PC-3 (cell line): ENCODE measurements at regions not wholly inside any gene's neighbourhood (a gene's known extent, or its start where the extent isn't known, plus 50 kb on each side); places are given as distances from the start of the nearest gene placed in this dataset.

Experiments used
- ATAC-seq: fragments of 200-7000 bp; cut with Tn5 transposase; 2 replicates; pipeline ENCODE4 v1.9.1; 2020; ENCODE audit warnings: mild to moderate bottlenecking, moderate library complexity
- BruUV-seq: library from RNA; stranded (reverse); fragments of 400-500 nt; replicated peaks from 2 replicates; lab custom pipeline; 2021; lab: Mats Ljungman, UMichigan
- CTCF ChIA-PET: fragments of 300-600 bp; sonication (Branson Sonifier 250); formaldehyde crosslinking; loops from one replicate; lab custom pipeline; 2022; ENCODE audit warnings: antibody characterized with exemption; lab: Charles Lee
- POLR2A ChIA-PET: fragments of 300-600 bp; sonication (Branson Sonifier 250); formaldehyde crosslinking; loops from one replicate; lab custom pipeline; 2022; ENCODE audit warnings: antibody characterized with exemption; ENCODE audit not compliant: unreplicated experiment; lab: Charles Lee
- DNase-seq: peaks from one replicate; pipeline ENCODE4 v3.0.0-alpha.2; 2015
- H2AFZ ChIP-seq: fragments of 300-600 bp; sonication (generic); 2 replicates; pipeline ENCODE4 v1.6.0; 2016; ENCODE audit warnings: antibody characterized with exemption, low read length
- H3F3A ChIP-seq: fragments of 300-600 bp; sonication (generic); one replicate; pipeline ENCODE4 v1.6.0; 2017; ENCODE audit warnings: antibody characterized with exemption, low read length, control low read depth, mild to moderate bottlenecking; ENCODE audit not compliant: unreplicated experiment
- H3K27ac ChIP-seq: fragments of 300-600 bp; sonication (generic); 2 replicates; pipeline ENCODE4 v1.5.1; 2016; ENCODE audit warnings: mild to moderate bottlenecking, low read length
- H3K27me3 ChIP-seq: fragments of 300-600 bp; sonication (generic); 2 replicates; pipeline ENCODE4 v1.6.1; 2016; ENCODE audit warnings: low read length, mixed read lengths
- H3K36me3 ChIP-seq: fragments of 300-600 bp; sonication (generic); 2 replicates; pipeline ENCODE4 v1.6.1; 2016; ENCODE audit warnings: low read depth, mixed run types, low read length, mixed read lengths
- H3K4me1 ChIP-seq: fragments of 300-600 bp; sonication (generic); 2 replicates; pipeline ENCODE4 v1.5.1; 2016; ENCODE audit warnings: low read length; ENCODE audit not compliant: insufficient read depth
- H3K4me2 ChIP-seq: fragments of 300-600 bp; sonication (generic); 2 replicates; pipeline ENCODE4 v1.6.0; 2016; ENCODE audit warnings: low read length
- H3K4me3 ChIP-seq: fragments of 300-600 bp; sonication (generic); 2 replicates; pipeline ENCODE4 v1.5.1; 2016; ENCODE audit warnings: mild to moderate bottlenecking, low read length, mixed read lengths
- H3K79me2 ChIP-seq: fragments of 300-600 bp; sonication (generic); 2 replicates; pipeline ENCODE4 v1.6.1; 2017; ENCODE audit warnings: low read length, mixed read lengths
- H3K9ac ChIP-seq: fragments of 300-600 bp; sonication (generic); 2 replicates; pipeline ENCODE4 v1.6.0; 2016; ENCODE audit warnings: mild to moderate bottlenecking, low read length
- H3K9me2 ChIP-seq: fragments of 300-600 bp; sonication (generic); replicated peaks from 2 replicates; pipeline ENCODE4 v1.6.1; 2016; ENCODE audit warnings: mixed run types, low read length, mixed read lengths
- H3K9me3 ChIP-seq: fragments of 300-600 bp; sonication (generic); 2 replicates; pipeline ENCODE4 v1.6.1; 2016; ENCODE audit warnings: low read length, mixed read lengths
- H4K20me1 ChIP-seq: fragments of 300-600 bp; sonication (generic); 2 replicates; pipeline ENCODE4 v1.6.1; 2016; ENCODE audit warnings: low read length, mixed read lengths
- EZH2 ChIP-seq: fragments of 300-600 bp; sonication (generic); IDR thresholded peaks from one replicate; pipeline ENCODE4 v1.6.1; 2017; ENCODE audit warnings: antibody characterized with exemption, mild to moderate bottlenecking, low read length; ENCODE audit not compliant: unreplicated experiment
- EZH2phosphoT487 ChIP-seq: fragments of 300-600 bp; sonication (generic); IDR thresholded peaks from 2 replicates; pipeline ENCODE4 v1.6.1; 2018; ENCODE audit warnings: mild to moderate bottlenecking, antibody characterized with exemption, low read length, borderline replicate concordance
- intact Hi-C: fragments of 100-400 bp; cut with micrococcal nuclease; formaldehyde crosslinking; loops from 2 replicates; pipeline ENCODE4 v1.9.0; 2023
- TF ChIP-seq, protein P1 (sequence below): fragments of 300-600 bp; sonication (generic); conservative IDR thresholded peaks from 2 replicates; pipeline ENCODE4 v1.5.1; 2017; ENCODE audit warnings: antibody characterized with exemption, low read depth, mild to moderate bottlenecking, low read length

DNA sequence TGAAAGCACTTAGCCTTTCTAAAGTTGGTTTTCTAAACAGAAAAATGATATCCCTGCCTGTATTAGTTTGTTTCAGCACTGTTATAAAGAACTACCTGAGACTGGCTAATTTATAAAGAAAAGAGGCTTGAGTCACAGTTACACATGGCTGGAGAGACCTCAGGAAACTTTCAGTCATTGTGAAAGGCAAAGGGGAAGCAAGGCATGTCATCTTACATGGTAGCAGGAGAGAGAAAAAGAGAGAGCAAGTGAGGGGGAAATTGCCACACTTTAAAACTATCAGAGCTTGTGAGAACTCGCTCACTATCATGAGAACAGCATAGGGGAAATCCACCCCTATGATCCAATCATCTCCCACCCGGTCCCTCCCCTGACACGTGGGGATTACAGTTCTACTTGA is 64.9 kb downstream of the FAM170A start:
- TF ChIP-seq EZH2 = no peak
- TF ChIP-seq EZH2phosphoT487 = no peak
- TF ChIP-seq, protein P1, sequence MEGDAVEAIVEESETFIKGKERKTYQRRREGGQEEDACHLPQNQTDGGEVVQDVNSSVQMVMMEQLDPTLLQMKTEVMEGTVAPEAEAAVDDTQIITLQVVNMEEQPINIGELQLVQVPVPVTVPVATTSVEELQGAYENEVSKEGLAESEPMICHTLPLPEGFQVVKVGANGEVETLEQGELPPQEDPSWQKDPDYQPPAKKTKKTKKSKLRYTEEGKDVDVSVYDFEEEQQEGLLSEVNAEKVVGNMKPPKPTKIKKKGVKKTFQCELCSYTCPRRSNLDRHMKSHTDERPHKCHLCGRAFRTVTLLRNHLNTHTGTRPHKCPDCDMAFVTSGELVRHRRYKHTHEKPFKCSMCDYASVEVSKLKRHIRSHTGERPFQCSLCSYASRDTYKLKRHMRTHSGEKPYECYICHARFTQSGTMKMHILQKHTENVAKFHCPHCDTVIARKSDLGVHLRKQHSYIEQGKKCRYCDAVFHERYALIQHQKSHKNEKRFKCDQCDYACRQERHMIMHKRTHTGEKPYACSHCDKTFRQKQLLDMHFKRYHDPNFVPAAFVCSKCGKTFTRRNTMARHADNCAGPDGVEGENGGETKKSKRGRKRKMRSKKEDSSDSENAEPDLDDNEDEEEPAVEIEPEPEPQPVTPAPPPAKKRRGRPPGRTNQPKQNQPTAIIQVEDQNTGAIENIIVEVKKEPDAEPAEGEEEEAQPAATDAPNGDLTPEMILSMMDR = no peak
- H3K4me3 ChIP-seq = no peak overlapping the region
- intact Hi-C loops = no loop called here
- no TSS peak for BruUV-seq
- H3K4me2 ChIP-seq = no peak overlapping the region
- H3K9ac ChIP-seq = no peak overlapping the region
- no peak overlapping the region for H3K27ac ChIP-seq
- no peaks in the 10 kb centered on the region for H3K79me2 ChIP-seq
- DNase-seq (no peak), ATAC-seq (no peak)
- ChIA-PET POLR2A (no interaction called here), CTCF (no interaction called here)
- no peaks in the 10 kb centered on the region for H3K36me3 ChIP-seq
- no peaks in the 10 kb centered on the region for H3F3A ChIP-seq
- H4K20me1 ChIP-seq = no peaks in the 10 kb centered on the region
- no peak overlapping the region for H2AFZ ChIP-seq
- H3K9me2 ChIP-seq = no peaks in the 10 kb centered on the region
- no peaks in the 10 kb centered on the region for H3K27me3 ChIP-seq
- no peaks in the 10 kb centered on the region for H3K4me1 ChIP-seq
- H3K9me3 ChIP-seq = no peaks in the 10 kb centered on the region

DNA sequence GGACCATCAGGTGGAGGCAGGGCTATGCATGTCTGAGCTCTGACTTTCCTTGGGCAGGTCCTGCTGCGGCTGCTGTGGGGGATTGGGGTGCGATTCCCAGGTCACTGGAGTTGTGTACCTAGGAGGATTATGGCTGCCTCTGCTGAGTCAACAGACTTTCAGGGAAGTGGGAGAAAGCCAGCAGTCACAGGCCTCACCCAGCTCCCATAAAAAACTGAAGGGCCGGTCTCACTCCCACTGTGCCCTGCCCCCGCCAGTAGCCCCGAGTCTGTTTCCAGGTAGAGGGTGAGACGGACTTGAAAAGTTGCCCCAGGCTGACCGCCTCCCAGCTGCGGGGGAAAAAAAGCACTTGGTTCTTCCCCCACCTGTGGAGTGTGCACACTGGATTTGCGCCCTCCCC is 76.7 kb downstream of the FAM170A start:
- POLR2A ChIA-PET = no interaction called here

DNA sequence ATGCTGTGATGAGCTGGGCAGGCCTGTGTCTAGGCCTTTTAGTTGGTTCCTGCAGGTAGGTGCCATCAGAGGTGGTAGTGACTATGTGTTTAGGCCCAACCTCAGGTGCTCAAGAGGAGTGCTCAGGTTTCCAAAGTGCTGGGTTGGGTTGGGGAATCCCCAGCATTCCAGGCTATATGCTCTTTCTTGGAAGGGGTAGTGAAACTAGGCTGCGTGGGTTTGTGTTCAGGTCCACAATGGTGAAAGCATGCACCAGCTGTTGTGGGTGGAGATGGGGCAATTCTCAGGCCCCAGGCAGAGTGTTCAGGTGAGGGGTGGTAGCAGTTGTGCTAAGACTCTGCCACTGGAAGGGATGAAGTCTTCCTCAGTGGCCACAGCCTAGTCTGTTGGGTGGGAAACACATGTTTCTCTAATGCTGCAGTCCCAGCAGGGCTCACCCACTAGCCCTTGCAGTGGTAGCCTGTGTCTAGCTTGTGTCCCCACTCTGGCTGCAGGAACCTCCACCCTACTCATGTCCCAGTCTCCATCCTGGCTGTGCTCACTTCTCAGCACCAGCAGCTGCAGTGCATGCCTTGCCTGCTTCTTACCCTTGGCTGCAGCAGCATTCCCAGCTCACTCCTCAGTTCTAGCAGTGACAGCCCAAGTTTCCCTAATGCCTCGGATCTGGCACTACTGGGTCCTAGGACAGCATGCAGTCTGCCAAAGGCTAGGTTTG is 78.9 kb downstream of the FAM170A start:
- H3K27me3 ChIP-seq = no peaks in the 10 kb centered on the region
- H3K4me3 ChIP-seq = no peak overlapping the region
- DNase-seq (no peak), ATAC-seq (no peak)
- intact Hi-C loops = no loop called here
- no TSS peak for BruUV-seq
- POLR2A ChIA-PET = no interaction called here
- TF ChIP-seq, protein P1 = no peak
- TF ChIP-seq EZH2 (no peak), EZH2phosphoT487 (no peak)
- H3K79me2 ChIP-seq = no peaks in the 10 kb centered on the region
- no peak overlapping the region for H3K9ac ChIP-seq
- H4K20me1 ChIP-seq = no peaks in the 10 kb centered on the region
- H2AFZ ChIP-seq = no peak overlapping the region
- CTCF ChIA-PET = no interaction called here
- no peaks in the 10 kb centered on the region for H3K4me1 ChIP-seq
- H3K4me2 ChIP-seq = no peak overlapping the region
- no peaks in the 10 kb centered on the region for H3K9me3 ChIP-seq
- no peaks in the 10 kb centered on the region for H3K9me2 ChIP-seq
- H3F3A ChIP-seq = no peaks in the 10 kb centered on the region
- no peak overlapping the region for H3K27ac ChIP-seq
- H3K36me3 ChIP-seq = no peaks in the 10 kb centered on the region

More for the DNA sequence above, 76.7 kb downstream of the FAM170A start:
- no peak overlapping the region for H2AFZ ChIP-seq
- ATAC-seq = no peak
- H3K9me2 ChIP-seq = no peaks in the 10 kb centered on the region
- BruUV-seq = no TSS peak
- no peaks in the 10 kb centered on the region for H3K9me3 ChIP-seq
- H3K36me3 ChIP-seq = no peaks in the 10 kb centered on the region
- no peaks in the 10 kb centered on the region for H3K4me1 ChIP-seq
- no peak overlapping the region for H3K27ac ChIP-seq
- TF ChIP-seq EZH2phosphoT487 = no peak
- TF ChIP-seq EZH2 = no peak
- TF ChIP-seq, protein P1 = no peak
- no peak overlapping the region for H3K4me2 ChIP-seq
- H4K20me1 ChIP-seq = no peaks in the 10 kb centered on the region
- H3K4me3 ChIP-seq = no peak overlapping the region
- H3F3A ChIP-seq = no peaks in the 10 kb centered on the region
- H3K27me3 ChIP-seq = no peaks in the 10 kb centered on the region
- H3K9ac ChIP-seq = no peak overlapping the region
- no peak for DNase-seq
- intact Hi-C loops = no loop called here
- CTCF ChIA-PET = no interaction called here
- no peaks in the 10 kb centered on the region for H3K79me2 ChIP-seq
